Osteoblast (primary cell): ENCODE measurements at regions not wholly inside any gene's neighbourhood (a gene's known extent, or its start where the extent isn't known, plus 50 kb on each side); places are given as distances from the start of the nearest gene placed in this dataset.

ENCODE experiments used
- DNase-seq: peaks from one replicate; pipeline ENCODE4 v3.0.0; 2011; ENCODE audit warnings: low spot score, mixed read lengths; ENCODE audit not compliant: insufficient read length; ENCODE audit errors: missing footprints
- H2AFZ ChIP-seq: 2 replicates; pipeline ENCODE4 v1.6.0; 2011; ENCODE audit warnings: mild to moderate bottlenecking, low read length
- H3K27ac ChIP-seq: 2 replicates; pipeline ENCODE4 v1.5.1; 2011; ENCODE audit warnings: mild to moderate bottlenecking, low read depth, low read length, moderate library complexity
- H3K27me3 ChIP-seq: 2 replicates; pipeline ENCODE4 v1.6.0; 2012; ENCODE audit warnings: mild to moderate bottlenecking, control low read depth, inconsistent platforms, low read length, moderate library complexity; ENCODE audit not compliant: insufficient read depth
- H3K36me3 ChIP-seq: 2 replicates; pipeline ENCODE4 v1.5.1; 2011; ENCODE audit warnings: mild to moderate bottlenecking, low read length, control low read depth, moderate library complexity; ENCODE audit not compliant: insufficient read depth
- H3K4me1 ChIP-seq: 2 replicates; pipeline ENCODE4 v1.5.1; 2011; ENCODE audit warnings: mild to moderate bottlenecking, low read length, control low read depth, moderate library complexity; ENCODE audit not compliant: insufficient read depth
- H3K4me2 ChIP-seq: 2 replicates; pipeline ENCODE4 v1.6.0; 2011; ENCODE audit warnings: mild to moderate bottlenecking, low read length; ENCODE audit not compliant: insufficient read depth
- H3K4me3 ChIP-seq: fragments of 200-600 bp; sonication (generic); 3 replicates; pipeline ENCODE4 v1.5.1; 2012; ENCODE audit warnings: mild to moderate bottlenecking, low read length, inconsistent platforms; ENCODE audit not compliant: insufficient read depth
- H3K79me2 ChIP-seq: 2 replicates; pipeline ENCODE4 v1.6.0; 2012; ENCODE audit warnings: mild to moderate bottlenecking, low read length, control low read depth, inconsistent platforms; ENCODE audit not compliant: insufficient read depth
- H3K9me3 ChIP-seq: 2 replicates; pipeline ENCODE4 v1.5.1; 2011; ENCODE audit warnings: low read depth, low read length, control low read depth
- H4K20me1 ChIP-seq: 2 replicates; pipeline ENCODE4 v1.6.0; 2012; ENCODE audit warnings: mild to moderate bottlenecking, low read length, control low read depth; ENCODE audit not compliant: insufficient read depth
- CTCF ChIP-seq: IDR thresholded peaks from 2 replicates; pipeline ENCODE4 v1.5.1; 2011; ENCODE audit warnings: mild to moderate bottlenecking, low read depth, low read length, moderate library complexity; ENCODE audit errors: extremely low read depth

GRCh38 chr4:107388736-107389274 is 331.2 kb downstream of the PAPSS1 start:
- Histone ChIP-seq H3K4me2 (no peak overlapping the region), H3K36me3 (no peaks in the 10 kb centered on the region), H3K79me2 (no peaks in the 10 kb centered on the region), H3K9me3 (no peaks in the 10 kb centered on the region), H2AFZ (no peak overlapping the region), H3K27me3 (no peaks in the 10 kb centered on the region), H3K4me3 (no peak overlapping the region), H3K27ac (no peak overlapping the region), H3K4me1 (no peaks in the 10 kb centered on the region), H4K20me1 (no peaks in the 10 kb centered on the region)
- no peak for TF ChIP-seq CTCF
- no peak for DNase-seq

- TF ChIP-seq CTCF, result peak; percentile 12
- no peak overlapping the region for H3K4me2 ChIP-seq
- peak; percentile 30 for DNase-seq
Observed at GRCh38 chr4:107380836-107381438, 339.1 kb downstream of the PAPSS1 start.

GRCh38 chr4:107380190-107380589 is 339.8 kb downstream of the PAPSS1 start:
- no peaks in the 10 kb centered on the region for H3K79me2 ChIP-seq
- H3K4me2 ChIP-seq, result no peak overlapping the region
- H3K4me1 ChIP-seq, result no peaks in the 10 kb centered on the region
- H3K9me3 ChIP-seq, result no peaks in the 10 kb centered on the region
- no peak overlapping the region for H3K27ac ChIP-seq
- H3K36me3 ChIP-seq, result no peaks in the 10 kb centered on the region
- H3K4me3 ChIP-seq, result no peak overlapping the region
- no peak overlapping the region for H2AFZ ChIP-seq
- no peaks in the 10 kb centered on the region for H4K20me1 ChIP-seq
- no peak for DNase-seq
- no peak for TF ChIP-seq CTCF
- no peaks in the 10 kb centered on the region for H3K27me3 ChIP-seq

More at GRCh38 chr4:107380836-107381438, 339.1 kb downstream of the PAPSS1 start:
- no peak overlapping the region for H2AFZ ChIP-seq
- no peak overlapping the region for H3K4me3 ChIP-seq
- H3K9me3 ChIP-seq, result no peaks in the 10 kb centered on the region
- H3K79me2 ChIP-seq, result no peaks in the 10 kb centered on the region
- no peaks in the 10 kb centered on the region for H3K36me3 ChIP-seq
- H3K27me3 ChIP-seq, result no peaks in the 10 kb centered on the region
- no peak overlapping the region for H3K27ac ChIP-seq
- no peaks in the 10 kb centered on the region for H3K4me1 ChIP-seq
- no peaks in the 10 kb centered on the region for H4K20me1 ChIP-seq

- Histone ChIP-seq H3K4me3 (no peak overlapping the region), H3K4me2 (no peak overlapping the region), H3K9me3 (no peaks in the 10 kb centered on the region), H3K27ac (no peak overlapping the region), H3K4me1 (no peaks in the 10 kb centered on the region), H3K79me2 (no peaks in the 10 kb centered on the region), H4K20me1 (no peaks in the 10 kb centered on the region), H3K27me3 (no peaks in the 10 kb centered on the region), H2AFZ (peak overlapping the region; percentile 77), H3K36me3 (no peaks in the 10 kb centered on the region)
- TF ChIP-seq CTCF, result no peak
- peak; percentile 31 for DNase-seq
Observed at GRCh38 chr4:107379054-107379869, 340.8 kb downstream of the PAPSS1 start.
